ENCODE measurements at regions not wholly inside any gene's neighbourhood (a gene's known extent, or its start where the extent isn't known, plus 50 kb on each side); places are given as distances from the start of the nearest gene placed in this dataset.
"Not testable (repeated sequence)": the region's sequence is repeated elsewhere in the genome, so short reads cannot be mapped to it uniquely, and the experiment has no call there.

DNA sequence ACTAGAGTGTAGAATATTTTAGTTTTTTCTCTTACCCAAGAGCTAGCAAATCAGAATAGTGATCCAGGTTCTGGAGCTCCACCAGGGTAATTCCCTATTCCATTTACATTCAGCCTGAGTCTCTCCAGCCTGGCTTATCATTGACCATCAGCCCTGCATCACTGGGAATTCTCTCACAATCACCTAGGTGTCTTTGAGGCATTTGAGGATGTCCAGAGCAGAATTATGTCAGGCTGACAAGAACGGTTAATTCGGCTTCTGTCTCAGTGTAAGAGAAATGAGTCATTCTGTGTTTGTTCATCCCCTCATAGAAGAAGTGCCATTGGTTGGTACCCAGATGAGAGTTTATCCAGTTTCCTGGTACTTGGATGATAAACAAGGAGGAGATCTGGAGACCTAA lies 180.5 kb downstream of the ZNF737 start:
- no peak for DNase-seq

DNA sequence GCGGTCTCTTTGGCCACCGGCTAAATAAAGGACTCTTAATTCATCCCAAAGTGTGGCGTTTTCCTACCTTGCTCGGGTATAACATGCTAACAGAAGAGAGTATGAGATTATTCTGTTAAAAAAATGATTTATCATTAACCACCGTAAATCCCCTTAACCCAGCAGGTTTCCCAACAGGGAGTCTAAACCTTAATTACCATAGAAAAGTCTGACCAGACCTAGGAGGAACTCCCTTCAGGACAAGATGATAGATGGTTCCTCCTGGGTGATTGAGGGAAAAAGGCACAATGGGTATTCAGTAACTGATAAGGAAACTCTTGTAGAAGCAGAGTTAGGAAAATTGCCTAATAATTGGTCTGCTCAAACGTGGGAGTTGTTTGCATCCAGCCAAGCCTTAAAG lies 193.7 kb downstream of the ZNF737 start:
- DNase-seq: no peak

DNA sequence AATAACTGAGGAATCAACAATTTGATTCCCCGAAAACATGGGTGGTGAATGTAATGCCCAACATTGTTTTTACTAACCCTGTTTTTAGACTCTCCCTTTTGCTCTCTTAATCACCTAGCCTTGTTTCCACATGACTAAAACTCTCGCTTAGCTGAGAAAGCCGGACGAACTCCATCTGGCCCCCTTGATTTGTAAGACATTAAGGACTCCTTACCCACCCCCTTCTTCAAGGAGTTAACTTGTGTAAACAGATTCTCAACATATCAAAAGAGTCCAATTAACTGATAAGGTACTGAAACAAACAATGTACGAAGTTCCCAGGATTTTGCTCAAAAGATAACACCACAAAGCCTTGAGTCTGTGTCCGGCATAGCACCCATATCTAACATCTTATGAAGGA lies 194.3 kb downstream of the ZNF737 start:
- DNase-seq: not testable (repeated sequence)

DNA sequence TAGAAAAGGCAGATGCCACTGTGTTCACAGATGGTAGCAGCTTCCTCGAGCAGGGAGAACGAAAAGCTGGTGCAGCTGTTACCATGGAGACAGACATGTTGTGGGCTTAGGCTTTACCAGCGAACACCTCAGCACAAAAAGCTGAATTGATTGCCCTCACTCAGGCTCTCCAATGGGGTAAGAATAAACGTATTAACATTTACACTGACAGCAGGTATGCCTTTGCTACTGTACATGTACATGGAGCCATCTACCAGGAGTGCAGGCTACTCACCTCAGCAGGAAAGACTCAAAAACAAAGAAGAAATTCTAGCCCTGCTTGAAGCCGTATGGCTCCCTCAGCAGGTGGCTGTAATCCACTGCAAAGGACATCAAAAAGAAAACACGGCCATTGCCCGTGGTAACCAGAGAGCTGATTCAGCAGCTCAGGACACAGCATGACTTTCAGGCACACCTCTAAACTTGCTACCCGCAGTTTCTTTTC lies 197.7 kb downstream of the ZNF737 start:
- peak; percentile 70 for DNase-seq

DNA sequence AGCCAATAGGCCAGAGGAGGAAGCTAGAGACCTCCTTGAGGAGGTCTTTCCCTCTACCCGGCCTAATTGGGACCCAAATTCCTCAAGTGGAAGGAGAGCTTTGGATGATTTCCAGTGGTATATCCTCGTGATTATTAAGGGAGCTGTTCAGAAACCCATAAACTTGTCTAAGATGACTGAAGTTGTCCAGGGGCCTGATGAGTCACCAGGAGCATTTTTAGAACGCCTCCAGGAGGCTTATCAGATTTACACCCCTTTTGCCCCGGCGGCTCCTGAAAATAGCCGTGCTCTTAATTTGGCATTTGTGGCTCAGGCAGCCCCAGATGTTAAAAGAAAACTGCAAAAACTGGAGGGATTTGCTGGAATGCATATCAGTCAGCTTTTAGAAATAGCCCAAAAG lies 198.1 kb downstream of the ZNF486 start:
- DNase-seq: no peak

DNA sequence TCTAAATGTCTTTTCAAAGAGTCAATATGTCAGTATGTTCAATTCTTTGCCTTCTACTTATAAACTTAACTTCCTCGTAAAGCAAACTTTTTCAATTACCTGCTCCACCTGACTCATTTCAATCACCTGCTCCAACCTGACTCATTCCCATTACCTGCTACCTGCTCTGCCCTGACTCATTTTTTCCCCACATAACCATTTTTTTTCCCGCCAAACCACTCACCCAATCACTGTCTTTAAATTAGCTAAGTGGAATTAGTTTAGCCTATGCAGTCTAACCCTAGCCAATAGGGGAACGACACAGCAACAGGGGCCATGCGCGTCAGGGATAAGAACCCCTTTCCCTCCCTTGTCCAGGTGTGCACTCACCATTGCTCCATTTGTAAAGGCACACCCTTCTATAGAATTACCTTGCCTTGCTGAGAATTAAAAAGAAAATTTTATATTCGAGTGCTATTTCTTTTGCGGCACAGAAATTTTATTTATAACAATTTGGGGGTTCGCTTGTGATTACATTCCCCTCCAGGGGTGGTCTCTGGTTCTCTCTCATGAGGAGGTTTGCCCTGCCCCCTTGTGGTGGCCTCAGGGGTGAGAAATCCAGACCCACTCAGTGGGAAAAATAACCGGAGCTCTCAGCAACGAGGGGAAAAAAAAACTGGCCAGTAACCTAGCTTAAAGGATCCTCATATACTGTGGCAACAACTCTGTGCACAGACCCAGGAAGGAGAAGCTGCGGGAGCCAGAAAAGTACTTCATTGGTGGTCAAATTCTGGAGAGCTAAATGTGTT lies 193.1 kb downstream of the ZNF486 start:
- DNase-seq: no peak

DNA sequence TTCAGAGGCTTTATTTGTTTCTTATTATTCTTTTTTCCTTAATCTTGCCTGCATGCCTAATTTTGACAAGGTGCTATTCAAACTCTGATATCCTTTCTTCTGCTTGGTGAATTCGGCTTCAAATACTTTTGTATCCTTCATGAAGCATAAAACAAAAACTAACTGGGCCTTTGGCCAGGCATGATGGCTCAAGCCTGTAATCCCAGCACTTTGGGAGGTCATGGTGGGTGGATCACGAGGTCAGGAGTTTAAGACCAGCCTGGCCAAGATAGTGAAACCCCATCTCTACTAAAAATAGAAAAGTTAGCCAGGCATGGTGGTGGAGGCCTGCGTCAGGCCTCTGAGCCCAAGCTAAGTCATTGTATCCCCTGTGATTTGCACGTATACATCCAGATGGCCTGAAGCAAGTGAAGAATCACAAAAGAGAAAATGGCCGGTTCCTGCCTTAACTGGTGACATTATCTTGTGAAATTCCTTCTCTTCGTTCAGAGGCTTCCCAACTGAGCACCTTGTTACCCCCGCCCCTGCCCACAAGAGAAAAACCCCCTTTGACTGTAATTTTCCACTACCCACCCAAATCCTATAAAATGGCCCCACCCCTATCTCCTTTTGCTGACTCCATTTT lies 191.9 kb downstream of the ZNF486 start:
- not testable (repeated sequence) for DNase-seq

DNA sequence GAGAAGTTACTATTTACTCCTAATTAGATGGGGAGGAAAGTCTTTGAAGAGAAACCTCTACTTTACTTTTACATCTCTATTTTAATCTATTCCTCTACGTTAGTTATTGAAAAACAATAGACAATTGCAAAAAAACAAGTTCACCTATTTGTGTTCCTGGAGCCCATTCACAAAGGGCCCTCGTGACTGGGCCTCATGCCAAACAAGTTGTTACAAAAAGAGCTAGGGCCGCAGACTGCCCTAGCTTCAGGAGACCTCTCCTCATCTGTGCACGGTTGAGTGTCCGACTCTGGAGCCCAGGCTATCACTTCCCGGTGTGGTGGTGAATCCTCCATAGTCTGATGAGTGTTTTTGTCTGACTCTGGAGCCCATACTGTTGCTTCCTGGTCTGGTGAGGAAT lies 190.9 kb downstream of the ZNF486 start:
- no peak for DNase-seq

DNA sequence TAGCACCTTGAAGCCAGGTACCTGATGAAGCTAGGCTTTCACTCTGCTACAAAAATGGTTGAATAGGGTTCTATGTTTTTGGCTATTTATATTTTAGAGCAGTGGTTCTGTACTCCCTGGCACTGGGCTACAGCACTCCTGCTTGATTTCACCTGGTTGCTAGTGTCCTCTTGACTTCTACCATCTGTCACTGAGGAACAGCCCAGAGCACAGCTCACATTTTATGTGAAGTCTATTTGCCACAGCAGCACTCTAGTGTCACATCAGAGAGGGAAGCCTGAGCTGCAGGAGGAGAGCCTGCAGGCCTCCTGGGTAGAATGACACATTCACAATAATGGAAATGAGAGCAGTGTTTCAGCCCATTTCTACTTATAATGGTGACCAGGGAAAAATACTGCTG lies 184.2 kb downstream of the ZNF486 start:
- no peak for DNase-seq

DNA sequence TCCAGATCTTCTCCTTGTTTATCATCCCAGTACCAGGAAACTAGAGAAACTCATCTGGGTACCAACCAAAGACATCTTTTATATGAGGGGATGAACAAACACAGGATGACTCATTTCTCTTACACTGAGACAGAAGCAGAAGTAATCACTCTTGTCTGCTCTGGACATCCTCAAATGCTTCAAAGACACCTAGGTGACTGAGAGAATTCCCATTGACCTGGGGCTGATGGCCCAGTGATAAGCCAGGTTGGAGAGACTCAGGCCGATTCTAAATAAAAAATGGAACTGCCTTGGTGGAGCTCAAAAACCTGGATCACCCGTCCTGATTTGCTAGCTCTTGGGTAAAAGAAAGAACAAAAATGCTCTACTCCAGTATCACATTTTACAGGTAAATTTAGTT lies 182.2 kb downstream of the ZNF486 start:
- DNase-seq: no peak

DNA sequence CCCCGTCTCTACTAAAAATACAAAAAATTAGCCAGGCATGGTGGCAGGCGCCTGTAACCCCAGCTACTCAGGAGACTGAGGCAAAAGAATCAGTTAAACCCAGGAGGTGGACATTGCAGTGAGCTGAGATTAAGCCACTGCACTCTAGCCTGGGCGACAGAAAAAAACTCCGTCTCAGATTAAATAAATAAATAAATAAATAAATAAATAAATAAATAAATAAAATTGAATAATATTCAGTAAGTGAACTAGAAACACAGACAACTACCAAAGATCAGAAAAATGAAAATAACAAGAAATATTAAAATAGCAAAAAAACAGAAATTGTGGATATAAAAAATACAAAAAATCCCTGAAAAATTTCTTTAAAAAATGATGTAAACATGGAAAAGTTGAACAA lies 172.4 kb downstream of the ZNF486 start:
- DNase-seq: no peak

DNA sequence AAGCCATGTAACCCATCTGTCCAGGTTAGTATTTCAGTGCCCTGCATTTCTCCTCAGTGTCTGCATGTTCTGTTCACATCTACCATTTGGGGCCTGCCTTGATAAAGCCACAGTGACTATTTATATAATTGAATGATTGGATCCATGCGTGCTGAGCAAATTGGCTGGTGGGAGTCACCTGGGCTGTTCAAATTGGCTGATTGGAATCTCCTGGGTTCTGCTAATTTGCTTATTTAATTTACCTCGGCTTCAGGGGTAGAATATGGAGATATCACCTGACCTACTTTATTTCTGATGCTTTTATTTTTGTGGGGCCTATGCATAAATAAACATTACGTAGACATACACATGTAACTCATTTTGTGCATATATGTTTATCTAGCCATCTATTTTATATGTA lies 167.7 kb downstream of the ZNF486 start:
- DNase-seq: no peak

DNA sequence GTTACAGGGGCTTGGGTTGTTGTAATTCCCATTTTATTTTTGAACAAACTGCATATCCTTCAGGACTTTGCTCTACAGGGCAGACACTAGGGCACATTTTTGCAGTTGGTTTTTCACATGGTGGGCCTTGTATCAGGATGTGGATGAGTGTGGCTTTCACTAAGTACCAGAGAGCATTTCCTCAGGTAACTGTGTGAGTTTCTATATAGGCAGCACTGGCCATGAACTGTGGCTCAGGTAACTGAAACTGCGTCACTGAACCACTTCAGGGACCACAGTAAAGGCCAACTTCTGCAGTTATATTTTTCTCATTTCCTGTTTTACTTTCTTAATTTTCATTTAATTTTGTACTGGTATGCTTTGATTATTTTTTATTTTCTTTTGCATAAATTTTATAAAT lies 166.5 kb downstream of the ZNF486 start:
- DNase-seq: no peak

DNA sequence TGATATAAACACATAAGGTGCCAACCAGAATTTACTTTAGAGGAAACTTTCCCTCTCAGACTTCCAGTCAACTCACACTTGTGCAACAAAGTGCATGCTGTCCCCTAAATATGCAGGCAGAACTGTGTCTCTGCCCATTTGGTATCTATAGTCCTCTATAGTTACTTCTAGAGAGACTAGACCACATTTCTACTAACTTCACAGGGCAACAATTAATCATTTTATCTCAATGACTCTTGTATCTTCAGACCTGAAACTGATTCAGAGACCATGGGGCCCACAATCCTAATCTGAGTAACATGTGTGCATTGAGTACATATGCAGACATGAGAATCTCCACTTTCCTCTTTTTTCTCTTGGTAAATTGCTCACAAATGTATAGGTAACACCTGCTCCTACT lies 158.1 kb downstream of the ZNF486 start:
- no peak for DNase-seq

DNA sequence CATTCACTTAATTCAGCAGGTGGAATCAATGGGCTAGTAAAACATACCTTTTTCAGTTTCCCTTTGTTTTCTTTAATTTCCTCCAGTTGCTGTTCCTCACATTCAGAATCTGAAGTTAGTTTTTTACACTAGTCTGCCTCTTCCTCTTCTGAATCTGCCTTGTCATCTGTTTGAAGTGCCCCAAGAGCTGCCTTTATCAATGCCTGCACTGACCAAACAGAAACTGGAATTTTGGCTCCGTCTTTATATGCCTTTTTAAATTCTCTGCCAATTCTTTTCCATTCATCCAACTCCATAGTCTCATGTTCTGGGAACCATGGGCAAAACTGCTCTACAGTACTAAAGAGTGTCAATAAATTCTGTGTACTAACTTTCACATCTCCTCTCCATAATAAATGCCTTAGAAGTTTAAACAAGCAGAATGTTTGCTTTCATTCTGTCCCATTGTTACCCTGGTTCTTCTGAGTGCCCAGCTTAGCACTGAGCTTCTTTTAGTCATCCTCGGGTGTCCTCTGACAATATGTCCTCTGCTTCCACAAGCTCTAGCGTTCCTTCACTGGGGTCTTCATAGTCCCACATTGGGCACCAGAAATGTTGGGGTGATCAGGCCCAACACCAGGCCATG lies 154.2 kb downstream of the ZNF486 start:
- DNase-seq: no peak

DNA sequence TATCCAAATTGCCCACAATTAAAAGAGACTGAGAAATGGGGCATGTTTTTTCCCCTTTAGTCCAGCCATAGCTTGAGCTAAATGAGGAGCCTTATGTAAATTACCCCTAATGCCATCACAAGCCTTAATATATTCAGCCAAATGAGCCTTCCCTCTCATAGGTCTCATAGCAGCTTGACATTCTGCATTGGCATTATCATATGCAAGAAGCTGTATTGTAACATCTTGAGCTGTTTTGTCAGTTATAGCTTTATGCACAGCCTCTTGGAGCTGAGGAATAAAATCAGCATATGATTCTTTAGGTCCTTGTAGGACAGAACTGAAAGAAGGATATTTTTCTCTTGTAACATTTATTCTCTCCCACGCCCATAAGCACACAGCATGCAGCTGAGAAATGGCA lies 153.2 kb downstream of the ZNF486 start:
- DNase-seq: no peak

DNA sequence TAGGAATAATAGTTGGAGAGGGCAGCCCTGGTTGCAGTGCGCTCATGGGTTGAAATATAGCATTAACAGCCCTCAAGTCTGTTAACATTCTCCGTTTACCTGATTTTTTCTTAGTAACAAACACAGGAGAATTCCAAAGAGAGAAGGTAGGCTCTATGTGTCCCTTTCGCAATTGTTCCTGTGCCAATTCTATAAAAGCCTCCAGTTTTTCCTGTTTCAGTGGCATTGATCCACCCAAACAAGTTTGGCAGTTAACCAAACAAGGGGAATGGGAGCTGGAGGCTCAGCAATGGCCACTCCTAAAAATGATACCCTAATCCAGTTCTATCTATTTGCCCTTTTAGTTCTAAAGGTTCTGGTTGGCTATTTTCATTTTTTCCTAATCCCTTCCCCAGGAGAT lies 151.6 kb downstream of the ZNF486 start:
- no peak for DNase-seq

DNA sequence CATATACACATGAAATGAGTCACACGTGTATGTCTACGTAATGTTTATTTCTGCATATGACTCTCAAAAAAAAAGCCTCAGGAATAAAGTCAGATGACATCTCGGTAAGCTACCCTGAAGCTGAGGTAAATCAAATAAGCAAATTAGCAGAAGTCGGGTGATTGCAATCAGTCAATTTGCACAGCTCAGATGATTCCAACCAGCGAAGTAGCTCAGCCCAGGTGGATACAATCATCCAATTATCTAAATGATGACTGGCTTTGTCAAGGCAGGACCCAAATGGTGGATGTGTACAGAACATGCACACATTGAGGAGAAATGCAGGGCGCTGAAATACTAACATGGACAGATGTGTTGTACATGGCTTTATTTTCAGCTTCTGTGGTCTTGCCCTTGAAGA lies 148.5 kb downstream of the ZNF486 start:
- DNase-seq: peak; percentile 53

DNA sequence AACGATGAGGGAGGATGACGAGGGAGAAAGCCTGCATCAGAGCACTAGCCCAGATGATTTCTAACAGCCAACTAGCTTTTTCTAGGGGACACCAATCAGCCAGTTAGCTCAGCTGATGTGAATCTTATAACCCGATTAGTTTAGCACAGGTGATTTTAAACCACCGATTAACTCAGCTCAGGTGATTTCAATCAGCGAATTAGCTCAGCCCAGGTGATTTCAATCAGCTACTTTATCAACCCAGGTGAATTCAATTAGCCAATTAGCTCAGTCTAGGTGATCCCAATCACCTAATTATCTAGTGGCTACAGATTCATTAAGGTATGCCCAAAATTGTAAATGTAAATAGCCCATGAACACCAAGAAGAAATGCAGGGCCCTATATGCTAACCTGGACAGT lies 146.9 kb downstream of the ZNF486 start:
- no peak for DNase-seq

DNA sequence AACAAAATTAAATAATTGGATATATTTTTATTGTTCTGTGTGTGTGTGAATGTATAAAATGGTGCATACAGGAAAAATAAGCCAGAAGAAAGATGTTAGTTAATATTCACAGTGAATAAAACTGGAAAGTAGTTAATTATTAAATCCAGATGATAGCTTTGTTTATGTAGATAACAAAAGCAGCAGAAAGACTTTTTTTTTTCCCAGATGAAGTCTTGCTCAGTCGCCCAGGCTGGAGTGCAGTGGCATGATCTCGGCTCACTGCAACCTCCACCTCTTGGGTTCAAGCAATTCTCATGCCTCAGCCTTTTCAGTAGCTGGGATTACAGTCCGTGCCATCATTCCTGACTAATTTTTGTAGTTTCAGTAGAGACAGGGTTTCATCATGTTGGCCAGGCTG lies 140.1 kb downstream of the ZNF486 start:
- DNase-seq: no peak

DNA sequence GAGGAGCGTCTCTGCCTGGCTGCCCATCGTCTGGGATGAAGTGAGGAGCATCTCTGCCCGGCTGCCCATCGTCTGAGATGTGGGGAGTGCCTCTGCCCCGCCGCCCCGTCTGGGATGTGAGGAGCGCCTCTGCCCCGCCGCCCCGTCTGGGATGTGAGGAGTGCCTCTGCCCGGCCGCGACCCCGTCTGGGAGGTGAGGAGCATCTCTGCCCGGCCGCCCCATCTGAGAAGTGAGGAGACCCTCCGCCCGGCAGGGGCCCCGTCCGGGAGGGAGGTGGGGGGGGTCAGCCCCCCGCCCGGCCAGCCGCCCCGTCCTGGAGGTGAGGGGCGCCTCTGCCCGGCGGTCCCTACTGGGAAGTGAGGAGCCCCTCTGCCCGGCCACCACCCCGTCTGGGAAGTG lies 129.3 kb downstream of the ZNF486 start:
- DNase-seq: not testable (repeated sequence)

DNA sequence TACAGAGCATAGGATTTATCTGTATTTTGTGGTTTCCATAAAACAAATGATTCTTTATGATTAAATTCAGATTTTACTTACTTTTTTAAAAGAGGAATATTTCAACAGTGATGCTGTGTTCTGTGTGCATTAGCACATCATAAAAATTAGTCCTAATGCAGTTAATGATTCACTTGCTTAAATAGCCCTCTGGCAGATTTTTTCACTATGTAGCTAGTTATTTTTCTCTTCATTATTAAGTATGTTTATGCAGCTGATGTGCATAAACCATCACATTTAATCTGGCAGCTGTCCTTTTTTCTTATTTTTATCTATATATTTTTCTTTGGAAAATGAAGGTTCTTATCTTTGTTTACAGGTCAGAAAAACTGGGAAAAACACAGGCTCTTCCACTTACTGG lies 127.2 kb downstream of the ZNF486 start:
- DNase-seq: no peak

DNA sequence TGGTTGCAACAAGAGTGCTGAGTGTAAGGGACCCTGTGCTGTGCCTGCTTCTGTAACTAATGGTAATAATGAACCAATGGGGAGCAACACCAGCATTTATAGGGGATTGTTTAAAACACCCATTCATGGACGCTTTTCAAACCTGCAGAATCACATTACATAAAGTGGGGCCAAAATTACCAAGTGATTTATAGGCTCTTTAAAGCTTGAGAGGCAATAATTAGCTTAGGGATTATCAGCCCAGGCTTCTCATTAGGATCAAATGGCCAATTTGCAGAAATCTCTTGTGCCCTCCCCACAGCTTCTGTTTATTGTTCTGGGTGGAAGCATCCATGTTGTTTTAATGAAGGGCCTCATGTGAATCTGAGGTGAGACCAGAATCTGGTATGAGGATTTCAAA lies 125.5 kb downstream of the ZNF486 start:
- peak; percentile 70 for DNase-seq

DNA sequence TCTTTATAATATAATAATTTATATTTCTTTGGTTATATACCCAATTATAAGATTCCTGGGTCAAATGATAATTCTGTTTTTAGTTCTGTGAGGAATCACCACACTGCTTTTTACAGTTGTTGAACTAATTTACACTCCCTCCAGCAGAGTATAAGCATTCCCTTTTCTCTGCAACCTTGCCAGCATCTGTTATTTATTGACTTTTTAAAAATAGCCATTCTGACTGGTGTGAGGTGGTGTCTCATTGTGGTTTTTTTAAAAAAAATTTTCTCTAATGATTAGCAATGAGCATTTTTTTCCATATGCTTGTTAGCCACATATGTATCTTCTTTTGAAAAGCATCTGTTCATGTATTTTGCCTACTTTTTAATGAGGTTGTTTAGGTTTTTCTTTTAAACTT lies 122.2 kb downstream of the ZNF486 start:
- no peak for DNase-seq
